GM18519 (cell line): ENCODE measurements at regions not wholly inside any gene's neighbourhood (a gene's known extent, or its start where the extent isn't known, plus 50 kb on each side); places are given as distances from the start of the nearest gene placed in this dataset.
"Not testable (repeated sequence)": the region's sequence is repeated elsewhere in the genome, so short reads cannot be mapped to it uniquely, and the experiment has no call there.

ENCODE experiments used
- ATAC-seq: cut with Tn5 transposase; IDR thresholded peaks from one replicate; pipeline ENCODE4 v1.9.1; 2021; ENCODE audit warnings: mild to moderate bottlenecking, moderate library complexity; ENCODE audit not compliant: unreplicated experiment, low FRiP score

- ATAC-seq: no peak
These were observed 210.2 kb downstream of the MREG start for GRCh38 chr2:215803150-215803549.

GRCh38 chr2:215799194-215799593, 214.2 kb downstream of the MREG start:
- no peak for ATAC-seq

- ATAC-seq: no peak
These were observed 215.7 kb downstream of the MREG start for GRCh38 chr2:215797676-215798075.

GRCh38 chr2:215796140-215796855, 217.1 kb downstream of the MREG start:
- no peak for ATAC-seq

- no peak for ATAC-seq
These were observed 218.4 kb downstream of the MREG start for GRCh38 chr2:215794829-215795546.

- ATAC-seq: peak; percentile 60
These were observed 219.4 kb downstream of the MREG start for GRCh38 chr2:215793747-215794595.

GRCh38 chr2:215791481-215791937, 221.8 kb downstream of the MREG start:
- ATAC-seq: no peak

GRCh38 chr2:215790523-215791421, 222.6 kb downstream of the MREG start:
- ATAC-seq: no peak

- ATAC-seq: no peak
These were observed 225.7 kb downstream of the MREG start for GRCh38 chr2:215787565-215788178.

GRCh38 chr2:215787025-215787424, 226.3 kb downstream of the MREG start:
- ATAC-seq: no peak

- no peak for ATAC-seq
These were observed 229.0 kb downstream of the MREG start for GRCh38 chr2:215784371-215784783.

GRCh38 chr2:215783640-215784039, 229.7 kb downstream of the MREG start:
- ATAC-seq: not testable (repeated sequence)

GRCh38 chr2:215782965-215783364, 230.4 kb downstream of the MREG start:
- ATAC-seq: no peak

GRCh38 chr2:215782295-215782694, 231.1 kb downstream of the MREG start:
- no peak for ATAC-seq

GRCh38 chr2:215780907-215781685, 232.3 kb downstream of the MREG start:
- ATAC-seq: no peak

GRCh38 chr2:215780313-215780712, 233.0 kb downstream of the MREG start:
- no peak for ATAC-seq

GRCh38 chr2:215779912-215780311, 233.4 kb downstream of the MREG start:
- ATAC-seq: no peak

GRCh38 chr2:215777465-215778044, 235.8 kb downstream of the MREG start:
- ATAC-seq: no peak
